Lung microvascular endothelial cell (primary cell): ENCODE measurements at regions not wholly inside any gene's neighbourhood (a gene's known extent, or its start where the extent isn't known, plus 50 kb on each side); places are given as distances from the start of the nearest gene placed in this dataset.
A peak's percentile ranks its signal among the peaks of the same experiment; 100 is the strongest.

Source experiments
- DNase-seq, 2 donors: peaks; one replicate each; pipeline versions ENCODE4 v3.0.0 to v3.0.0-alpha.2; 2010; ENCODE audit warnings: low read depth in 2 of 2

GRCh38 chr3:72492240-72492639 lies 356.0 kb downstream of the SHQ1 start:
- DNase-seq: peak in 1 of 2 donors; percentile 16

- DNase-seq: no peak
Observed at GRCh38 chr3:72490688-72491435, 357.4 kb downstream of the SHQ1 start.

- no peak for DNase-seq
Observed at GRCh38 chr3:72489901-72490300, 358.3 kb downstream of the SHQ1 start.

- no peak for DNase-seq
Observed at GRCh38 chr3:72488738-72489035, 359.6 kb downstream of the SHQ1 start.

- DNase-seq: no peak
Observed at GRCh38 chr3:72487946-72488737, 360.1 kb downstream of the SHQ1 start.

- DNase-seq: peak in 1 of 2 donors; percentile 75
Observed at GRCh38 chr3:72487078-72487765, 361.0 kb downstream of the SHQ1 start.

- no peak for DNase-seq
Observed at GRCh38 chr3:72485641-72486040, 362.6 kb downstream of the SHQ1 start.

- no peak for DNase-seq
Observed at GRCh38 chr3:72483554-72484104, 364.6 kb downstream of the SHQ1 start.

- peak; percentile 81 to 89 for DNase-seq
Observed at GRCh38 chr3:72482589-72483321, 365.5 kb downstream of the SHQ1 start.

- no peak for DNase-seq
Observed at GRCh38 chr3:72481542-72481941, 366.7 kb downstream of the SHQ1 start.

GRCh38 chr3:72480366-72480765 lies 367.9 kb downstream of the SHQ1 start:
- no peak for DNase-seq

GRCh38 chr3:72479651-72480215 lies 368.5 kb downstream of the SHQ1 start:
- DNase-seq: no peak

- no peak for DNase-seq
Observed at GRCh38 chr3:72476139-72476483, 372.1 kb downstream of the SHQ1 start.

GRCh38 chr3:72475258-72476138 lies 372.7 kb downstream of the SHQ1 start:
- no peak for DNase-seq

GRCh38 chr3:72474775-72475174 lies 373.5 kb downstream of the SHQ1 start:
- no peak for DNase-seq

GRCh38 chr3:72473156-72473555 lies 375.1 kb downstream of the SHQ1 start:
- DNase-seq: no peak

- no peak for DNase-seq
Observed at GRCh38 chr3:72470904-72471417, 377.3 kb downstream of the SHQ1 start.

GRCh38 chr3:72465853-72466252 lies 382.4 kb downstream of the SHQ1 start:
- no peak for DNase-seq

GRCh38 chr3:72463083-72463482 lies 385.2 kb downstream of the SHQ1 start:
- no peak for DNase-seq

GRCh38 chr3:72462595-72463011 lies 385.6 kb downstream of the SHQ1 start:
- no peak for DNase-seq
